ENCODE measurements at regions not wholly inside any gene's neighbourhood (a gene's known extent, or its start where the extent isn't known, plus 50 kb on each side); places are given as distances from the start of the nearest gene placed in this dataset.
"Not testable (repeated sequence)": the region's sequence is repeated elsewhere in the genome, so short reads cannot be mapped to it uniquely, and the experiment has no call there.

DNA sequence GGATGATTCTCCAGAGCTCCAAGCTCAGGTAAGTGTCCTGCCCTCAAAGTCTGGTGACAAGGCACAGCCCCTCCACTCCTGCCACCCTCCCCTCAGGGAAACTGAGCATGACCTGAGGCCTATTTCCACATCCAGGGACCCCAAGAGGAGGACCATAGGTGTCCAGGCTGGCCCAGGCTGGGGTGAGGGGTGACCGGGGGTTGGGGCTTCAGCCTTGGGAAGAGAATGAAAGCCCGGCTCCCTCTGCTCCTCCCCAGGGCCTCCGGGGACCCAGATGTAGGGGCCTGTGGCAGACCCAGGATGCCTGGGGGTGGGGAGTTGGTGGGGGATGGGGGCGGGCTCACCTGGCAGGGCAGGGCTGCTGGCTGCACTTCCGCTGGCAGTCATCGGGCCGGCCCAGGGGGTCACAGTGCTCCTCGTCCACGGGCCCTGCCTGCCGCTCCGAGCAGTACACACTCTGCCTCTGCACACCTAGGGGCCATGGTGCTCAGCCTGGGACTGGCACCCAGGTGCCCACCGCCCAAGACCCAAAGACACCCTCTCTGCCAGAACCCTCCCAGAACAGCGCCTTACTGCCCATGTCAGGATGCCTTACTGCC, 116.5 kb upstream of the AKAP13 start:
- not testable (repeated sequence) for DNase-seq (ENCODE audit: extremely low read depth, low read depth)

DNA sequence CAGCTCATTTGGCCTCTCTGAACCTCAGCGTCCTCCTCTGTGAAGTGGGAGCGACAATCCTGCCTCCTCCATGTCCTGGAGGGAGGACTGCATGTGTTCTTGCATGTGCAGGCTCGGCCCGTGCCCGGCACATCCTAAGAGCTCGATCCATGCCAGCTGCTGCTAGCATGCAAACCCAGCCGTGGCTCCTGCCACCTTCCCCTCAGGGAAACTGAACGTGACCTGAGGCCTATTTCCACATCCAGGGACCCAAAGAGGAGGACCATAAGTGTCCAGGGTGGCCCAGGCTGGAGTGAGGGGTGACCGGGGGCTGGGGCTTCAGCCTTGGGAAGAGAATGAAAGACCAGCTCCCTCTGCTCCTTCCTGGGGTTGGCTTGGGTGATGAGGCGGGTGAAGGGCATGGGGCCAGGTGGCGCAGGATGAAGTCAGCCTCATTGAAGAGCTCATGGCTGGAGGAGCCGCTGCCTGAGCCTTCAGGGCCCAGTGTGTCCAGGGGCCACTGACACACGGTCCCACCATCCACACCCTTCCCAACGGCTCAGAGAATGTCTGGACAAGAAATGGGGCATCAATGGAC, 115.7 kb upstream of the AKAP13 start:
- not testable (repeated sequence) for DNase-seq (ENCODE audit: extremely low read depth, low read depth)

DNA sequence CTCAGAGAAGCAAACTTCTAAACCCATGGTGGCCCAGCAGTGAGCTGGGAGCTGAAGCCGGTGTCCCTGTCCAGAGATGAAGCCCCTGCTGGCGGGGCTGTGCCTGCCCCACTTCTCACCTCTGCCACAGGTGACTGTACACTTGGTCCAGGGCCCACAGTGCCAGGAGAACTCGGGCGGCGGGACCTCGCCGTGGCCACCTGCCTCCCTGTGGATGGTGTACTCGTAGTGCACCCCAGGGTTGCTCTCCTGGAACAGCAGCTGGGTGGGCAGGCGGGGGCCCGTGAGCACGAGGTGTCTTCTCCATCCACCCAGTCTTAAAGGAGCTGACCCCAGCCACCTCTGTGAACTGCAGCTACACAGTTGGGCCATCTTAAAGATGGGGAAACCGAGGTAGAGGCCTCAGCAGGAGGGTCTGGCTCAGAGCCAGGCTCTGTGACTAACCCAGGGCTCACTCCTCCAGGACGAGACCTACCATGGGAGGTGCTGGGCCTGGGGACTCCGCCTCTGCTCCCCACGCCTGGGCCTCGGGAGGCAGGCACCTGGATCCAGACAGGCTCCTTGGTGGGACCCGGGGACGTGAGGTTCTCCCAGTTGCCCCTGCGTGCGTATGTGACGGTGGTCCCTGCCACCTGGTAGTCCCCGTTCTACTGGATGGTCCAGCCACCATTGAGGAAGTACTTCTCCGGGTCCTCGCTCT, 113.1 kb upstream of the AKAP13 start:
- DNase-seq (ENCODE audit: extremely low read depth, low read depth), result not testable (repeated sequence)

DNA sequence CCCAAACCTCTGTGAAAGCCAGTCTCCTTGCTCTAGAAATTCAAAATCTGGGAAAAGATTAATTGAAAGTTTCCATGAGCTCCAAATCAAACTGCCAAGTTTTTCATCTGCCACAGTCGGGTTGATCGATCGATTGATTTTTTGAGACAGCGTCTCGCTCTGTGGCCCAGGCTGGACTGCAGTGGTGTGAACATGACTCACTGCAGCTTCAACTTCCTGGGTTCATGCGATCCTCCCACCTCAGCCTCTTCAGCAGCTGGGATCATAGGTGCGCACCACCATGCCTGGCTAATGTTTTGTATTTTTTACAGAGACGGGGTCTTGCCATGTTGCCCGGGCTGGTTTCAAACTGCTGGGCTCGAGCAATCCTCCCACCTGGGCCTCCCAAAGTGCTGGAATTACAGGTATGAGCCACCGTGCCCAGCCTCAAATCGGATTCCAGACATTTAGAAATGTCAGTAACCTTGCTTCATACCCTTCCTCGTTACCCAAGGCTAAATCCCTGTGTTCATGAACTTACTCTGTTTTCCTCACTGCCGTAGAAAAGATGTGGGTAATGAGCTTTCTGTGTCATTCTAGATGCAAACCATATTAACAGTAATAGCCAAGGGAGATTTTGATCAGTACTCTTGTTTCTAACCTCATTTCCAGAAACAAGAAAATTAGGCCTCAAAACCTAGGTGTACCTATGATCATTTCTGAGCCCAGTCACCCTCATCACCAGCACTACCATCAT, 105.9 kb upstream of the AKAP13 start:
- DNase-seq (ENCODE audit: extremely low read depth, low read depth), result no peak

DNA sequence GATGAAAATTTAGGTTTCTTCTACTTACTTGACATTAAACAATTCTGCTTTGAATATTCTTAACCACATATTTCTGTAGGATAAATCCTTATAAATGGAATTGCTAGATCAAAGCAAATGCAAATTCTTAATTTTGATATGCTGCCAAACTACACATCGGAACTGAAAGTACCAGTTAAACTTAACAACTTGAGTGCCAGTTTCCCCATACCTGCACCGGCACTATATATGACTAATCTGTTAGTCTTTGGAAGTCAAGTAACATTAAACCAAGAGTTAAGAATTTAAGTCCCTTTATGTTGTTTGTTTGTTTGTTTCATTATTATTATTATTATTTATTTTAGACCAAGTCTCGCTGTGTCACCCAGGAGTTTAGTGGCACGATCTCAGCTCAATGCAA, 103.9 kb upstream of the AKAP13 start:
- no peak for DNase-seq (ENCODE audit: extremely low read depth, low read depth)

DNA sequence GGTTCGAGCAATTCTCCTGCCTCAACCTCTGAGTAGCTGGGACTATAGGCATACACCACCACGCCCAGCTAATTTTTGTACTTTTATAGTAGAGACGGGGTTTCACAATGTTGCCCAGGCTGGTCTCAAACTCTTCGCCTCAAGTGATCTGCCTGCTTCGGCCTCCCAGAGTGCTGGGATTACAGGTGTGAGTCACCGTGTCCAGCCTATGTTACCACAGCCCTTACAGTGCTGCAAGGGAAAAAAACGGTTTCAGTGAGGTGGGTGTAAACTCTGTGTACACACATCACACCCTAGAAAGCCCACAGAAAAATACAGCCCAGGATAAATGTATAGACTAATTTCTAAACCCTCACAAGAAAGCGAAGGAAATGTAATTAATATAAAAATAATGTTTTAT, 103.5 kb upstream of the AKAP13 start:
- DNase-seq (ENCODE audit: extremely low read depth, low read depth), result no peak

DNA sequence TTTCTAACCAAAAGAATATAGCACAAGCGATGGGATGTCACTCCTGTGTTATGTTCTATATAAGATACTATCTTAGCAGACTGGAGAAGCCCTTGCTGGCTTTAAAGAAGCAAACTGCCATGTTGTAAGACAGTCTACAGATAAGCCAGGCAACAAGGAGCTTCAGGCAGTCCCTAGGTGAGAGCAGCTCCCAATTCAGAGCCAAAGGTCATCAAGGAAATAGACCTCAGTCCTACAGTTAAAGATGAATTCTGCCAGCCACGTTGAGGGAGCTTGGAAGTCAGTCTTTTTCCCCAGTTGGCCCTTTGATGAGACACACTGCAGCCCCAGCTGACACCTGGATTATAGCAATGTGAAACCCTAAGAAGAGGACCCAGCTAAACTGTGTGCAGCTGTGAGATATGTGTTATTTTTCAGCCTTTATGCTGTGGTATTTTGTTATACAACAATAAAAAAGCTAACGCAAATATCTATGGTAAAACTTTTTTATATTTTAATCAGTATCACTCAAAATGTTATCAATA, 102.5 kb upstream of the AKAP13 start:
- DNase-seq (ENCODE audit: extremely low read depth, low read depth), result no peak

DNA sequence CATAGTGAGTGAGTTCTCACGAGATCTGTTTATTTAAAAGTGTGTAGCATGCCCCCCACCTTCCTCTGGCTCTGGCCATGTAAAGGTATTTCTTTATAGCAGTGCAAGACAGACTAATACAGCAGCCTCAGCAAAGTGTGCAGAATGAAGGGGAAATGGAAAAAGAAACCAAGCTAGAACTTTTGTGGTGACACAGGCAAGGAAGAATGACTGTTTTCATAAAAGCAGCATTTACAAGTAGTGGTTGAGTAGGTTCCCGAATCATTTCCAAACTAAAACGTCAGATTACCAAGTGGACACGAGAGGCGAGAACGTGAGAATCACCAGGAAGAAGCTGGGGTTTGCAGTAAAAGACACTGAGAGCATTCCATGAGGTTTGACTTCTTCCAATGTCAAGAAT, 100.2 kb upstream of the AKAP13 start:
- no peak for DNase-seq (ENCODE audit: extremely low read depth, low read depth)

DNA sequence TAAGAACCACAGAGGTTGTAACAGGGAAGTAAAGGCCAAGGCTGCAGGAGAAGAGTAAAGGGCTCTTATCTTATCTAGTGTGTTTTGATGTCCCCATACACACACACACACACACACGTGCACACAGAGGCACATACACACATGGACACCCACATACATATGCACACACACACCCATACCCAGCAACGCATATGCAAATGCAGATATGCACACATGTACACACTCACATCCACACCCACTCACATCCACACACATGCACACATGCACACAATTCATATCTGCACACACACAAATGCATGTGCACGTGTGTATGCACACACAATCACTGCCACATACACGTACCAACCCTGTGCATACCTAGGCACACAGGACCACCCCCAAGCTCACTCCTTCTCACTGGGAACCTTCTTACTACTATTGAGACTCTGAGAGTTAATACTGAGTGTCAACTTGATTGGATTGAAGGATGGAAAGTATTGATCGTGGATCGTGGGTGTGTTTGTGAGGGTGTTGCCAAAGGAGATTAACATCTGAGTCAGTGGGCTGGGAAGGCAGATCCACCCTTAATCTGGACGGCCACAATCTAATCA, 99.0 kb upstream of the AKAP13 start:
- no peak for DNase-seq (ENCODE audit: extremely low read depth, low read depth)

DNA sequence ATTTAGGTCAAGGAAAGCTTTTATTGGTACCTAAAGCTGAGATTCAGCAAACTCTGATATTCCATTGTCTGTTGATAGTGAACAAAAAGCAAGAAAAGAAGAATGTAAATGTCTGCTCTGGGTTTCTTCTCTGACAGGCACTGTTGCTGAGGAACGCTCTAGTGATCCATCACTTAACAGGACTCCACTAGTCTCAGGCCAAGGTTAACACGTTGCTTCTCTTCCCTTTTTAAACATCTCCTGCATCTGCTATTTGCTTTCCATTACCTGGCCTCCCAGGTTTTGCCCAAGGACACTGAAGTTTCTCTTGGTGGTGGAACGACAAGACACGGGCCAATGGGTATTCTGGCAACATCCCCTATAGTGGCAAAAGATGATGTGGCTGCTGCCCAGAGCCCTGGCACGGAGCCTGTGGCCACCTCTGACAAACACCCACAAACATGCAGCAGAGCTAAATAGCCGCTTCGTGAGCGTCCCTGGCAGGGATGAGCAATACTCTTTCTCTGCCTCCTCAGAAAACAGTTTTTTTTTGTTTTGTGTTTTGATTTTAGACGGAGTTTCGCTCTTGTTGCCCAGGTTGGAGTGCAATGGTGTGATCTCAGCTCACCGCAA, 97.8 kb upstream of the AKAP13 start:
- no peak for DNase-seq (ENCODE audit: extremely low read depth, low read depth)

DNA sequence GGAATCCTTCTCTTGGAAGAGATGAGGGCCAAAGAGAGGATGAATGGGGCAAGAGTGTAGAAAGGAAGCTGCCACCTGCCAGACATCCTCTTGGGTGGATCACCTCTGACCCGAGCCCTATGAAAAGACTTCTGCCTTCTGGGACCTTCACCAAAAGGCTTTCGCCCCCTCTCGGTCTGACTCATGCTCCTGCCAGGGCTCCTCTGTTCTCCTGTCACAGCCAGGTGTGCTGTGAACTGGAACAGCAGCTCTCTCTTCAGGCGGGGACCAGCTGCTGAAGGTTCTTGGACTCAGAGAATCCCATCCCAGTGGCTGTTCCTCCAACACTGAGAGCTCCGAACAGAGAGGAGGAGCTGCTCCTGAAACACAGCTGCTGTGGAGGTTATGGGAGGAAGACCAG, 96.6 kb upstream of the AKAP13 start:
- not testable (repeated sequence) for DNase-seq (ENCODE audit: extremely low read depth, low read depth)

DNA sequence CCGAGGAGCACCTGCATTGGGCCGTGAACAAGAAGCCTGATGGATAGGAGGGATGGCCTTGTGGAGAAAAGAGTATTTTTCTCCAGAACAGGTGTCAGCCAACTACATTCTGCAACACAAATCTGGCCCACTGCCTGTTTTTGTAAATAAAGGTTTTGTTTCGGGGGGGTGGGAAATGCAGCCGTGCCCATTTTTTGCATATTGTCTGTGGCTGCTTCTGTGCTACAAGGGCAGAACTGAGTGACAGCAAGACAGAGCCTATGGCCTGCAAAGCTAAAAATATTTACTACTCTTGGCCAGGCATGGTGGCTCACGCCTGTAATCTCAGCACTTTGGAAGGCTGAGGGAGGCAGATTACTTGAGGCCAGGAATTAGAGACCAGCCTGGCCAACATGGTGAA, 95.9 kb upstream of the AKAP13 start:
- DNase-seq (ENCODE audit: extremely low read depth, low read depth), result no peak

DNA sequence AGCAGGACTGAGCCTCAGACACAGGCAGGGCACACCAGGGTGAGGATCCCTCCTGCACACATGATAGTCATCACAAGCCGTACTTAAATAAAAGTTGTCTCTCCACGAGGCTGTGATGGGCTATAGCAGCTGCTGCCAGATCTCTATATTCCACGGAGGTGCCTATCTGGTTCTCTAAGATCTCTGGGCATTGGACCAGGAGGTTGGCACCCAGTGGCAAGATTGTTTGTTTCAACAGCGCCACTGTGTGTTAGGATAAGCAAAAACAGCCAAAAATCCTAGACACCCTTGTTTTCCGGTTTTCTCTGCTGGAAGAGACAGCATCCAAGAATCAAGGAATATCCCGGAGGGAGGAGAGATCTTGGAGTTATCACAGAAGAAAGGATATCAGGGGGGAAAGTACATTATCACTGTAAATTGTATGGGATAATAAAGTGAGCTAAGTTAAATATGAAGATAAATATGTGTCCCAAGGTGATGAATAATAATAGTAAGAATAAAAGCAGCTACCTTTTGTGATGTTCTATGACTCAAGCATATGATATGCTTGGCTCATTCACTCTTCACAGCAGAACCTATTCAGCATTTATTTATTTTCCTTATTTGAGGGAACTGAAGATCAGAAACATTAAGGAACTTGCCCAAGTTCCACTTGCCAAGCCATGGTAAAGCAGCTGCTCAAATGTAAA, 90.6 kb upstream of the AKAP13 start:
- peak; percentile 57 for DNase-seq (ENCODE audit: extremely low read depth, low read depth)

DNA sequence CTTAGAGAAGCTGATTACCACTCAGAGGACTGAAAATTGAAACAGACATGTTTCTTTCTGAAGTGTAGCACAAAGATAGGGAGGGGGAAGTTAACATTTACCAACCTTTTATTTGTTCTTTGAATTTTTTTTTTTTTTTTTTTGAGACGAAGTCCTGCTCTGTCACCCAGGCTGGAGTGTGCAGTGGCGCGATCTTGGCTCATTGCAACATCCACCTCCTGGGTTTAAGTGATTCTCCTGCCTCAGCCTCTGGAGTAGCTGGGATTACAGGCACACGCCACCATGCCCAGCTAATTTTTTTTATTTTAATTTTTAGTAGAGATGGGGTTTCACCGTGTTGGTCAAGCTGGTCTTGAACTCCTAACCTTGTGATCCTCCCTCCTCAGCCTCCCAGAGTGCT, 87.8 kb upstream of the AKAP13 start:
- not testable (repeated sequence) for DNase-seq (ENCODE audit: extremely low read depth, low read depth)

DNA sequence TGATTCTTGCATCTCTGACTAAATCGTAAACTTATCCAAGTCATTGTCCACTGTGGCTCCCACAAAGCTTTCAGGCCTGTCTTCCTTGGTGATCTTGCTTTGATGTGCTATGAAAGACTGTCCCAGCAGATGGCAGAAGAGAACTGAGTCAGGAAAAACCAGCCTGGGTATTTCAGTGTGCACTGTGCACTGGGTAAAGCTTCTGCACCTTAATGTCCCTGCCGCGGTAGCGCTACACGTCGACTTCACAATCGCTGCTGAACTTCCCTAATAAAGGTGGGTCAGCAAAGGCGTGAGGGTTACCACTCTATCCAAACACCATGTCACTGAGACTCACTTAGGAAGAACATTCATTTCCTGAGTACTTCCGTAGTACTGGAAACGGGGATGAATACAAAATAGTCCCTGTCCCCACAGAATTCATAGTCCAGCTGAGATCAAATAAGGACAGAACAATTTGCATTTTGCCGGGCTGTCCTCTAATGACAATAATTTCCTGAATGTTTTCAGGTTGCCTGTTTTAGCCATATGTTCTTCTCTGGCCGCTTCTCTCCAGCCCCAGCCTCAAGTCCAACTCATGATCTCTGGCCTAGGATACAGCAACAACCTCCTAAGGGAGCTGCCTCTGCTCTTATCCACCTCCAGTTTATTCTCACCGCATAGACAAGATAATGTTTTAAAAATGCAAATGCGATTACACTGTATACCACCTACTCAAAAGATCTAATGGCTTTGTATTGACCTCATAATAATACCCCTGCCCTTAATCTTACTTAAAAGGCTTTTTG, 83.6 kb upstream of the AKAP13 start:
- peak; percentile 74 for DNase-seq (ENCODE audit: extremely low read depth, low read depth)

DNA sequence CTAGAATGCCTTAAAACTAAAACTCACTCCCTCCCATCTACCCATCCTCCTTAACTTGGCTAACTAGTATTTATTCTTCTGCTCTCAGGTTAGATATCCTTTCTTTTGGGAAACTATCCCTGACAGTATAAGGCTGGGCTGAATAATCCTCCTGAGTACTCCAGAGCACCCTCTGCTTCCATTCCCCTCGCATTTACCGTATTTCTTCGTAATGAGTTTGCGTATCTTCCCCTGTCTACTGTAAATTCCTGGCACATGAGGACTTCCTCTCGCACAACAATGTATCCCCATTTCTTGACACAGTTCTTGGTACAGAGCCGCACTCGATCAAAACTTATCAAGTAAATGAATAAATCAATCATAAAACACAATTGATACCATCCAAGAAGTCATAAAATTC, 82.9 kb upstream of the AKAP13 start:
- no peak for DNase-seq (ENCODE audit: extremely low read depth, low read depth)

DNA sequence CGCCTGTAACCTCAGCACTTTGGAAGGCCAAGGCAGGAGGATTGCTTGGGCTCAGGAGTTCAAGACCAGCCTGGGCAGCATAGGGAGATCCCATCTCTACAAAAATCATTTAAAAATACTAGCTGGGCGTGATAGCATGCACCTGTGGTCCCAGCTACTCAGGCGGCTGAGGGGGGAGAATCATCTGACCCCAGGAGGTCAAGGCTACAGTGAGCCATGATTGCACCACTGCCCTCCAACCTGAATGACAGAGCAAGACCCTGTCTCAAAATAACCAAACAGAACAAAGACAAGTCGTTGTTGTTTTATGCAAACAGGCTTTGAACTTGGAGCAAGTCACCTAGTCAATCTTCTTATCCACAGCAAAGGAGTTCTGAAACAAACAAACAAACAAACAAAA, 82.0 kb upstream of the AKAP13 start:
- DNase-seq (ENCODE audit: extremely low read depth, low read depth), result no peak

DNA sequence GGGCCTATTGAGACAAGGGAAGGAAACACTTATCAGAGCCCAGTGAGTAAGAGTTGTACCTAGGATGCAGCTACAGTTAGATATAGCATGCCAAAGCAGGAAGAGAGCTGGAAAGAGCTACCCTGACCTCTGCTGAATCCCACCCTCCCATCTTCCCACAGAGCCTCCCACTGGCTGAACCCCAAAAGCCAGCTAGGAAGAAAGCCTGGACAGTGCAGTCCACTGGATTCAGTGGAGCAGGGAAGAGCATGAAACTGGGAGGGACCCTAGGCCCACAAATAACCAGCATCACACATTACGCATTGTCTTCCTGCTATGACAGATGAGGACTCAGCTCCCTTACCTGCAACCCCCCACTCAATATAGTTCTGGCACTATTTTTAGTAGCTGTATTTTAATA, 81.5 kb upstream of the AKAP13 start:
- DNase-seq (ENCODE audit: extremely low read depth, low read depth), result no peak

DNA sequence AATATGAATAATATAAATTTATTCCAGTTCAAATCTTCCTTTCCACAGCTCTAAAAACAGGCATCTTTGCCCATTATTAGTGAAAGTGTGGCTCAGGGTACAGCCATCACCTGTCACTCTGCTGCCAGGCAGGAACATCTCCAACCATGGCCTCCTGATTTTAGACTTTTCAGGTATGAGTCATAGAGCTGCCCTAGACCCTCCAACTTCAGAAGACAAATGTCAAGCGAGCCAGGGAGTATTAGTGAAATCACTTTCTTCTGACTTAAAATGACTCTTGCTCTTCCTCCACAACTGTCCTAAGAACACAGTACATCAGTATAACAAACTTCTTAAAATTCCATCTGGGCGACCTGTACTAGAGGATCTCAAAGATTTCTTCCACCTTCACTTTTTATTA, 78.1 kb upstream of the AKAP13 start:
- no peak for DNase-seq (ENCODE audit: extremely low read depth, low read depth)
